HL-60 (cell line): ENCODE measurements at regions not wholly inside any gene's neighbourhood (a gene's known extent, or its start where the extent isn't known, plus 50 kb on each side); places are given as distances from the start of the nearest gene placed in this dataset.
"Not testable (repeated sequence)": the region's sequence is repeated elsewhere in the genome, so short reads cannot be mapped to it uniquely, and the experiment has no call there.

Source experiments
- GABPA ChIP-seq: IDR thresholded peaks from 2 replicates; pipeline ENCODE4 v1.6.1; 2012; ENCODE audit warnings: low read depth
- TF ChIP-seq, protein P1 (sequence below): IDR thresholded peaks from one replicate; pipeline ENCODE4 v1.5.1; 2011; ENCODE audit warnings: low read length, control low read depth, inconsistent platforms; ENCODE audit not compliant: insufficient read depth

DNA sequence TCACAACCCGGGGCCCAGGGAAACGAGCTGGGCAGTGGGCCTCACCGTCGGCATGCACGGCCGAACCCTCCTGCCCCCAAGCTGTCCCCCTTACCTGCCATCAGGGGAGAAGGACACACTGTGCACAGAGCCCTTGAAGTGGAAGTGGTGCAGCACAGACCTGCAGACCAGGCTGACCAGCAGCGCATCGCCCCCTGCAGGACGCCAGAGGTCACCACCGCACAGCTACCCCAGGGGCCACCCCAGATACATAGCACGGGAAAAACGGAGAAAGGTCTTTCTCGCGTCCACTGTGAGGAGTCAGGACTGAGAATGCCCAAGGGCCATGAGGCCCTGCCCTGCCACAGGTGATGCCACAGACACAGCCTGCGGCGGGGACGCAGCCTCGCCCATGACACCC, 5373.7 kb upstream of the TPTE start:
- TF ChIP-seq GABPA = not testable (repeated sequence)
- TF ChIP-seq, protein P1, sequence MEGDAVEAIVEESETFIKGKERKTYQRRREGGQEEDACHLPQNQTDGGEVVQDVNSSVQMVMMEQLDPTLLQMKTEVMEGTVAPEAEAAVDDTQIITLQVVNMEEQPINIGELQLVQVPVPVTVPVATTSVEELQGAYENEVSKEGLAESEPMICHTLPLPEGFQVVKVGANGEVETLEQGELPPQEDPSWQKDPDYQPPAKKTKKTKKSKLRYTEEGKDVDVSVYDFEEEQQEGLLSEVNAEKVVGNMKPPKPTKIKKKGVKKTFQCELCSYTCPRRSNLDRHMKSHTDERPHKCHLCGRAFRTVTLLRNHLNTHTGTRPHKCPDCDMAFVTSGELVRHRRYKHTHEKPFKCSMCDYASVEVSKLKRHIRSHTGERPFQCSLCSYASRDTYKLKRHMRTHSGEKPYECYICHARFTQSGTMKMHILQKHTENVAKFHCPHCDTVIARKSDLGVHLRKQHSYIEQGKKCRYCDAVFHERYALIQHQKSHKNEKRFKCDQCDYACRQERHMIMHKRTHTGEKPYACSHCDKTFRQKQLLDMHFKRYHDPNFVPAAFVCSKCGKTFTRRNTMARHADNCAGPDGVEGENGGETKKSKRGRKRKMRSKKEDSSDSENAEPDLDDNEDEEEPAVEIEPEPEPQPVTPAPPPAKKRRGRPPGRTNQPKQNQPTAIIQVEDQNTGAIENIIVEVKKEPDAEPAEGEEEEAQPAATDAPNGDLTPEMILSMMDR = not testable (repeated sequence)
